Hematopoietic multipotent progenitor cell treated with erythropoietin and hydrocortisone succinate and interleukin-3 and kit ligand, for 17 days (in vitro differentiated cells): ENCODE measurements at regions not wholly inside any gene's neighbourhood (a gene's known extent, or its start where the extent isn't known, plus 50 kb on each side); places are given as distances from the start of the nearest gene placed in this dataset.

Experiments used
- DNase-seq: peaks from one replicate; pipeline ENCODE4 v3.0.0-alpha.2; 2015; ENCODE audit warnings: low spot score

- no peak for DNase-seq
Observed at GRCh38 chr1:30268923-30269666, 454.3 kb downstream of the MATN1 start.

DNA sequence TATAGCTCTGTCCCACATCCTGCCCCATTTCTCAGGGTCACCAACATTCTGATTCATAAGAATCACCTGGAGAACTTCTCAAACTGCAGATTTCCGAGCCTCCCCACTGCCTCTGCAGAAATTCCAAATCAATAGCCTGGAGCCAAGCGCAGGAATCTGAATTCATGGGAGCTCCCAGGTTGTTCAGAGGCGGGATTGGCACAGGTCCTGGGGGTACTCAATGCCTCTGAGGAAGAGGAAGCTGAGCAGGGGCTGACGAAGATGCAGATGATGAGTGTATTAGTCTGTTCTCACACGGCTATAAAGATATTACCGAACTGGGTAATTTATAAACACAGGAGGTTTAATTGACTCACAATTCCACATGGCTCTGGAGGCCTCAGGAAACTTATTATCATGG lies 455.5 kb downstream of the MATN1 start:
- no peak for DNase-seq

DNA sequence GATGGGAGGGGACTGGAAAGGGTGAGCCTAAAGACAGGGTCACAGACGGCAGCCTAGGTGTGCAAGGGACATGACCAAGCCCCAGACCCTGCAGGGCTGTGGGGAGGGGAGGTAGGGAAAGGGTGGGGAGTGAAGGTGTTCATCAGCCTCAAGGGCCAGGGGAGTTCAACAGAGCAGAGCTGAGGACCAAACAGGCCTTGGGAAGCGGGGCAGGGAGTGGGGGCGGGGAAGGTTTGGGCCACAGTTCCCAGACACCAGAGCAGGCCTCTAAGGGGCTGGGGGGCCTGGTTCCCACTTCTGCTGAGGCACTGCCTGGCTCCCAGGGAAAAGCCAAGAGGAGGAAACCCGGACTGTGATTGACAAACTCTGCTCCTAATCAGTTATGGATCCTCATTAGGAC lies 456.3 kb downstream of the MATN1 start:
- DNase-seq: no peak

- DNase-seq: no peak
Observed at GRCh38 chr1:30265127-30266070, 458.0 kb downstream of the MATN1 start.

GRCh38 chr1:30264672-30265025 lies 458.7 kb downstream of the MATN1 start:
- no peak for DNase-seq

DNA sequence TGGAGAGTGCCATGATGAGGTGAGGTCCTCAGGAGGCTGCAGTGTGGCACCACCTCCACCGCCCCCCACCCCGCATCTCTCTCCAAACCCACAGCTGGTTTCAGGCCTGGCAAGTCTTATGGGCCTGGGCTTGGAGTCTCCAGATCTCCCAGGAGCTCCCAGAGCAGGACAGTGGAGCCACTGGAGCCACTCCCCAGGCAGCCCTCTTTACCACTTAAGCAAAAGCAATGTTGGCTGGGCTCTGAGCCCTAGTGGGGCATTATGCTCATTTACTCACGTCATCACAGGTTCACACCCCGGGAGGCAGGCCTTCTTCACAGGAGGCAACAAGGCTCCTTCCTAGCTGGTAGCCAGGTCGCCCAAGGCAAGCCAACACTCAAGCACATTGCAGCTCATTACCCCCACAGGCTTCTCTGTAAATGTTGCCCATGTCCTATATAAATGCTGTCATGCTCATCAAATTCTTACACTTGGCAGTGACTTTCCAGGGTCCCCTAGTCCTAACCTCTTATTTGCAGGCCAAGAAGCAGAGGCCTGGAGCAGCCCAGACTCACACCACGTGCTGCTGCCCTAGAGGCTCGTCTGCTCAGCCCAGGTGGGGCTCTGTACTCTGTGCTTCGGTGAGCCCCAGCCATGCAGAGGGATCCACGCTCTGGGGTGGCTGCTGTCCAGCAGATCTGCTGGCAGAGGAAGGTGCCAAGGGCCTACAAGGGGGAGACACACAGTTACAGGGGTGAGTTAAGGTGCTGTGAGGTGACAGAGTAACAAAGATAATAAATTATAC lies 459.3 kb downstream of the MATN1 start:
- no peak for DNase-seq

DNA sequence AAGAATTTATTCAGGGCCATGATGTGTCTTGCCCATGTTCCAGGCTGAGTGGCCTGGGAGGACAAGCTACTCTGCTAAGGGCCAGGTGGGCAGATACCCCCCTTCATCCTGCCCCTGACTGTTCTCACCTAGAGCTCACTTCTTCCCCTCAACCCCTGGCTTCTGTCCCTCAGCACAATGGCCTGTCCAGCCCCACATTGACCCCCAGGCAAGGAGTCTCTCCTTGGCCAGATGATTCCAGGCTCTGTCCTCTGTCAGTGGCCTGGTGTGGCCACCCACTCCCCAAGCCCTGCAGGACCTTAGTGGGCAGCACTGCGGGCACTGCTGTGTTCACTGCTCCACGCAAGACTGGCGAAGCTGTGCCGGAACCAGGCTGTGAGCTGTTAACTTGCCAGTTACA lies 460.0 kb downstream of the MATN1 start:
- no peak for DNase-seq

GRCh38 chr1:30262158-30262557 lies 461.2 kb downstream of the MATN1 start:
- DNase-seq: no peak

- DNase-seq: no peak
Observed at GRCh38 chr1:30260318-30260717, 463.1 kb downstream of the MATN1 start.

- no peak for DNase-seq
Observed at GRCh38 chr1:30259631-30260030, 463.8 kb downstream of the MATN1 start.

DNA sequence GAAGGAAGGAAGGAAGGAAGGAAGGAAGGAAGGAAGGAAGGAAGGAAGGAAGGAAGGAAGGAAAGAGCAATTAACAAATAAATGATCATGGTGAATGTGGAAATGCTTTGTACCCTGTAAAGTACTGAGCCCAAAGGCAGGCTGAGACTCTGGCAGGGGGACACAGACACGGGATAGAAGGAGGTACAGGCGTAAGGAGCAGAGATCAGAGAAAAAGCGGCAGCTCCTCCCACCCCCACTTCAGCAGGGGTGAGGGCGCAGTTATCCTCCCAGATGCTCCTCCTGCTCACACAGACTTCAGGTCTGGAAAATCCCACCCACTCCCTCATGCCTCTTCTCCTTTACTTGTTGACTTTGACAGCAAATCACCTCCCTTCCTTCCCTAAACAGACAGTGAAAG lies 464.5 kb downstream of the MATN1 start:
- DNase-seq: no peak

DNA sequence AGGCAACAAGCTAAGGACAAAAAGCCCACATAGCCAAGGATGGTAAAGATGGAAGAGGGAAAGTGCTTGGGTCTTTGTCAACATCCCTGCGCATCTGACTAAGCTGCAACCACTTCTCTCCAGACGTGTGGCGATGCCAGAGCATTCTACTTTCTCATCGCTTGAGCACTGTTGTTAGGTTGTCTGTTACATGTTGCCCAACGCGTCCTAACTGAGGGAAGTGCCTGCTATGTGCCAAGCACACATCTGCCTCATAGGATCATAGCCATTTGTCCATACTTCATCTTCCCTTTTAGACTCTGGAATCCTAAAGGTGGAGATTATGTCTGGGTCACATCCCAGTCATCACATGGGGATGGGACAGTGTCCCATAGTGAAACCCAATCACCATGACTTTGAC lies 464.9 kb downstream of the MATN1 start:
- DNase-seq: no peak

GRCh38 chr1:30257742-30258380 lies 465.5 kb downstream of the MATN1 start:
- DNase-seq: no peak

- DNase-seq: no peak
Observed at GRCh38 chr1:30257322-30257721, 466.1 kb downstream of the MATN1 start.

- no peak for DNase-seq
Observed at GRCh38 chr1:30256911-30257310, 466.5 kb downstream of the MATN1 start.

- DNase-seq: no peak
Observed at GRCh38 chr1:30255111-30255724, 468.2 kb downstream of the MATN1 start.

DNA sequence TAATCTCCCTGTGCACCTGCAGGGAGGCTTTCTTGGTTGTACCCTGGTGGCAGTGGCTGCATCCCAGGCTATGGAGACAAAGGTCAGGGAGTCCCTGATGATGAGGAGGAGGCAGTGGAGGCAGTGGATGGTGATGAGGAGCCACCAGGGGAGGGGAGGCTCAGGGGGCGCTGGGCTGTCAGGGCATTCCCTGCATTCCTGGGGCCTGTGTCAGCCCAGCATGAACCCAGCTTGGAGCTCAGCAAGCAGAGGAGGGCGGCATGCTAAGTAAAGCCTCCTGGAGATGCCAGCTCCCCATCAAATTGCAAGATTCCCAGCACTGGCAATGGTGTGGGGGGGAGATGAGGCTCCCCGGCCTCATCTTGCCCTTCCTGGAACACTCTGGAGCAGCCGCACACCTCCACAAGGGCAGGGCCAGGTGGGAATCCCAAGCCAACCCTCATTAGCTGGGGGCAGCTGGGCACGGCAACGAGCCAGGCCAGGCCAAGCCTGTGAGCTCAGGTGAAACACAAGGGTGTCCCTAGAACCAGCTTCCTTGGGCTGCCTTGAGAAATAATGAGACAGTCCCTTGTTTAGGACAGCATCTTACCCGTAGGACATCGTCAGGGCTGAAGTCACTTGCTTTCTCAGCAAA lies 469.5 kb downstream of the MATN1 start:
- no peak for DNase-seq

DNA sequence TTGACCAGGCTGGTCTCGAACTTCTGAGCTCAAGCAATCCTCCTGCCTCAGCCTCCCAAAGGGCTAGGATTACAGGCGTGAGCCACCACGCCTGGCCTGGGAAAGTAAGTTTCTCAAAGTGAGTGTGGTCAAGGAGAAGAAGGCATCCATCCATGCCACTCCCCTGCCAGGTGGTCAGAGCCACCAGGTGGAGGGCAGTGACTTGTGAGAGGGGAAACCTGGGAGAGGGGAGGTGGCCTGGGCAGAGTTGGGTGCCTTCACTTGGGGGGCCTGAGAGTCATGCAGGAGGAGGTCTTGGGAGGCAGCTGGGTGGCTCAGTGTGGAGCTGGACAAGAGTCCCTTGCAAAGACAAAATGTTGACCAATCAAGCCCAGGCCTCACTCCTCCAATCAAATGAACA lies 470.0 kb downstream of the MATN1 start:
- DNase-seq: no peak

GRCh38 chr1:30250984-30251850 lies 472.2 kb downstream of the MATN1 start:
- DNase-seq: no peak

- DNase-seq: no peak
Observed at GRCh38 chr1:30250338-30250983, 472.9 kb downstream of the MATN1 start.
